ENCODE measurements at regions not wholly inside any gene's neighbourhood (a gene's known extent, or its start where the extent isn't known, plus 50 kb on each side); places are given as distances from the start of the nearest gene placed in this dataset.

DNA sequence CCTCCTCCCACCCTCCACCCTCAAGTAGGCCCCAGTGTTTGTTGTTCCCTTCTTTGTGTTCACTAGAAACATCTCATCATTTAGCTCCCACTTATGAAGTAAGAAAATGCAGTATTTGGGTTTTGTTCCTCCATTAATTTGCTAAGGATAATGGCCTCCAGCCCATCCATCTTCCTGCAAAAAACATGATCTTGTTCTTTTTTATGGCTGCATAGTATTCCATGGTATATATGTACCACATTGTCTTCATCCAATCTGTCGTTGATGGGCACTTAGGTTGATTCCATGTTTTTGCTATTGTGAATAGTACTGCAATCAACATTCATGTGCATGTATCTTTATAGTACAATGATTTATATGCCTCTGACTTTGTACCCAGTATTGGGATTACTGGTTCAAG is 416.8 kb upstream of the SASH1 start:
- TF ChIP-seq GABPA (IDR thresholded peaks at IDR 0.05; ENCODE audit: low read depth) = no peak
- TF ChIP-seq, protein P1, sequence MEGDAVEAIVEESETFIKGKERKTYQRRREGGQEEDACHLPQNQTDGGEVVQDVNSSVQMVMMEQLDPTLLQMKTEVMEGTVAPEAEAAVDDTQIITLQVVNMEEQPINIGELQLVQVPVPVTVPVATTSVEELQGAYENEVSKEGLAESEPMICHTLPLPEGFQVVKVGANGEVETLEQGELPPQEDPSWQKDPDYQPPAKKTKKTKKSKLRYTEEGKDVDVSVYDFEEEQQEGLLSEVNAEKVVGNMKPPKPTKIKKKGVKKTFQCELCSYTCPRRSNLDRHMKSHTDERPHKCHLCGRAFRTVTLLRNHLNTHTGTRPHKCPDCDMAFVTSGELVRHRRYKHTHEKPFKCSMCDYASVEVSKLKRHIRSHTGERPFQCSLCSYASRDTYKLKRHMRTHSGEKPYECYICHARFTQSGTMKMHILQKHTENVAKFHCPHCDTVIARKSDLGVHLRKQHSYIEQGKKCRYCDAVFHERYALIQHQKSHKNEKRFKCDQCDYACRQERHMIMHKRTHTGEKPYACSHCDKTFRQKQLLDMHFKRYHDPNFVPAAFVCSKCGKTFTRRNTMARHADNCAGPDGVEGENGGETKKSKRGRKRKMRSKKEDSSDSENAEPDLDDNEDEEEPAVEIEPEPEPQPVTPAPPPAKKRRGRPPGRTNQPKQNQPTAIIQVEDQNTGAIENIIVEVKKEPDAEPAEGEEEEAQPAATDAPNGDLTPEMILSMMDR (IDR thresholded peaks at IDR 0.05; ENCODE audit: insufficient read depth, low read length) = no peak
- no peak overlapping the region for H3K27ac ChIP-seq (replicated peaks)
- H3K27me3 ChIP-seq (ENCODE audit: insufficient read depth, poor library complexity, severe bottlenecking) = no peaks in the 10 kb centered on the region
- DNase-seq (ENCODE audit: low read depth in 1 of 2, low spot score in 1 of 2) = no peak
- H3K4me3 ChIP-seq (replicated peaks; ENCODE audit: insufficient read depth, low read length) = no peak overlapping the region

DNA sequence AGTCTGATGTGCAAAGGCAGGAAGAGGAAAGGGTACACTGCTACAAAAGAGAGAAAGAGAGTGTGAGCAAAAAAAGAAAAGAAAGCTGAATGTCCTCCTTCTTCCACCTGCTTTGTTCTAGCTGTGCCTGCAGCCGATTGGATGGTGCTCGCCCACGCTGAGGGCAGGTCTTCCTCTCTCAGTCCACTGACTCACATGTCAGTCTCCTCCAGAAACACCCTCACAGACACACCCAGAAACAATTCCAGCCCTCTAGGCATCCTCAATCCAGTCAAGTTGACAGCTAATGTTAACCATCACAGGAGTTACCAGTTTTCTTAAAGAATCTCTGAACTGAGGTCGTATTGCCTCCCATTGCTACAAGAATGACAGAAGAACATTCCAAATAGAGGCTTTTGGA is 411.9 kb upstream of the SASH1 start:
- no peak overlapping the region for H3K27ac ChIP-seq (replicated peaks)
- DNase-seq (ENCODE audit: low read depth in 1 of 2, low spot score in 1 of 2) = no peak
- no peaks in the 10 kb centered on the region for H3K27me3 ChIP-seq (ENCODE audit: insufficient read depth, poor library complexity, severe bottlenecking)
- no peak overlapping the region for H3K4me3 ChIP-seq (replicated peaks; ENCODE audit: insufficient read depth, low read length)
- TF ChIP-seq SPI1 (IDR thresholded peaks at IDR 0.05; ENCODE audit: borderline replicate concordance, low read depth) (no peak), GABPA (IDR thresholded peaks at IDR 0.05; ENCODE audit: low read depth) (no peak), POLR2AphosphoS5 (IDR thresholded peaks at IDR 0.05; ENCODE audit: low read depth) (no peak)
- TF ChIP-seq, protein P1 (IDR thresholded peaks at IDR 0.05; ENCODE audit: insufficient read depth, low read length) = no peak
- TF ChIP-seq, protein P2, sequence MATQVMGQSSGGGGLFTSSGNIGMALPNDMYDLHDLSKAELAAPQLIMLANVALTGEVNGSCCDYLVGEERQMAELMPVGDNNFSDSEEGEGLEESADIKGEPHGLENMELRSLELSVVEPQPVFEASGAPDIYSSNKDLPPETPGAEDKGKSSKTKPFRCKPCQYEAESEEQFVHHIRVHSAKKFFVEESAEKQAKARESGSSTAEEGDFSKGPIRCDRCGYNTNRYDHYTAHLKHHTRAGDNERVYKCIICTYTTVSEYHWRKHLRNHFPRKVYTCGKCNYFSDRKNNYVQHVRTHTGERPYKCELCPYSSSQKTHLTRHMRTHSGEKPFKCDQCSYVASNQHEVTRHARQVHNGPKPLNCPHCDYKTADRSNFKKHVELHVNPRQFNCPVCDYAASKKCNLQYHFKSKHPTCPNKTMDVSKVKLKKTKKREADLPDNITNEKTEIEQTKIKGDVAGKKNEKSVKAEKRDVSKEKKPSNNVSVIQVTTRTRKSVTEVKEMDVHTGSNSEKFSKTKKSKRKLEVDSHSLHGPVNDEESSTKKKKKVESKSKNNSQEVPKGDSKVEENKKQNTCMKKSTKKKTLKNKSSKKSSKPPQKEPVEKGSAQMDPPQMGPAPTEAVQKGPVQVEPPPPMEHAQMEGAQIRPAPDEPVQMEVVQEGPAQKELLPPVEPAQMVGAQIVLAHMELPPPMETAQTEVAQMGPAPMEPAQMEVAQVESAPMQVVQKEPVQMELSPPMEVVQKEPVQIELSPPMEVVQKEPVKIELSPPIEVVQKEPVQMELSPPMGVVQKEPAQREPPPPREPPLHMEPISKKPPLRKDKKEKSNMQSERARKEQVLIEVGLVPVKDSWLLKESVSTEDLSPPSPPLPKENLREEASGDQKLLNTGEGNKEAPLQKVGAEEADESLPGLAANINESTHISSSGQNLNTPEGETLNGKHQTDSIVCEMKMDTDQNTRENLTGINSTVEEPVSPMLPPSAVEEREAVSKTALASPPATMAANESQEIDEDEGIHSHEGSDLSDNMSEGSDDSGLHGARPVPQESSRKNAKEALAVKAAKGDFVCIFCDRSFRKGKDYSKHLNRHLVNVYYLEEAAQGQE (IDR thresholded peaks at IDR 0.05; ENCODE audit: insufficient replicate concordance, low read depth) = no peak

DNA sequence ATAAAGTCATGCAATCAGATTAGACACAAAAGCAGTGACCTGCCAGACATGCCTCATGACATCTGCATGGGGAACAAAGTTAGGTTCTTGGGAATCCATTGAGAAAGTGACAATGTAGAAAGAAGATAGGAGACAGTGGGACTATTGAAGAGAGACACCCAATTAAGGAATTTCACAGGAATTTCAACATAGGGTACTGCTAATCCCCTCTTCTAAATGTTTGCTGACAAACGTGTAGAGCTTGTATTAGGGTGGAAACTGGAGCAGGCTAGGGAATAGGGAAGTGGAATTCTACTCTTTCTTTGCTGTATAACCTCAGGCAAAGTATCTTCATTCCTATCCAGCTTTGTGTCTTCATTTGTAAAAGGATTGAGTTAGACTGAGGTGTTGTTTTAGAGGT is 409.4 kb upstream of the SASH1 start:
- DNase-seq (ENCODE audit: low read depth in 1 of 2, low spot score in 1 of 2) = no peak
- TF ChIP-seq SPI1 (IDR thresholded peaks at IDR 0.05; ENCODE audit: borderline replicate concordance, low read depth) (no peak), POLR2AphosphoS5 (IDR thresholded peaks at IDR 0.05; ENCODE audit: low read depth) (no peak), GABPA (IDR thresholded peaks at IDR 0.05; ENCODE audit: low read depth) (no peak)
- TF ChIP-seq, protein P2 (IDR thresholded peaks at IDR 0.05; ENCODE audit: insufficient replicate concordance, low read depth) = no peak
- TF ChIP-seq, protein P1 (IDR thresholded peaks at IDR 0.05; ENCODE audit: insufficient read depth, low read length) = no peak
- Histone ChIP-seq H3K27ac (replicated peaks) (no peak overlapping the region), H3K27me3 (ENCODE audit: insufficient read depth, poor library complexity, severe bottlenecking) (no peaks in the 10 kb centered on the region), H3K4me3 (replicated peaks; ENCODE audit: insufficient read depth, low read length) (no peak overlapping the region)

DNA sequence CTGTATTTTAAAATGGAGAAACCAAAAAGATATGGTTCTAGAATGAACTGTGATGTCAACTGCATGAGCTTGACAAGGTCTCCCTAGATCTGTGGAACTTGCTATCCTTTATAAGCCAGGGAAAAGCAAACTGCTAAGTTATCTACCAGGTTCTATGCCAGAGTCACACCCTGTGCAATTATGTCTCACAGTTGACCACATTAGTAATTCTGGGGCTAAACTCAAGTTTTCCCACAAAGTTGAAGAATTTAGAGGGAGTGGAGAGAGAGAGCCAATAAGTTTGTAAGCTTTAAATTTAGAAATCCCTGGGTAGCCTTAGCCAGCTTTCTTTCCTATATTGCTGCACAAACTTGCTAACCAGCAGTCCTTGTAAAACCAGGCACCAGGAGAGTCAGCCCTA is 407.0 kb upstream of the SASH1 start:
- H3K4me3 ChIP-seq (replicated peaks; ENCODE audit: insufficient read depth, low read length) = no peak overlapping the region
- H3K27me3 ChIP-seq (ENCODE audit: insufficient read depth, poor library complexity, severe bottlenecking) = no peaks in the 10 kb centered on the region
- TF ChIP-seq, protein P1 (IDR thresholded peaks at IDR 0.05; ENCODE audit: insufficient read depth, low read length) = no peak
- TF ChIP-seq GABPA (IDR thresholded peaks at IDR 0.05; ENCODE audit: low read depth) = no peak
- TF ChIP-seq, protein P2 (IDR thresholded peaks at IDR 0.05; ENCODE audit: insufficient replicate concordance, low read depth) = no peak
- no peak for TF ChIP-seq POLR2AphosphoS5 (IDR thresholded peaks at IDR 0.05; ENCODE audit: low read depth)
- TF ChIP-seq SPI1 (IDR thresholded peaks at IDR 0.05; ENCODE audit: borderline replicate concordance, low read depth) = no peak
- no peak overlapping the region for H3K27ac ChIP-seq (replicated peaks)
- no peak for DNase-seq (ENCODE audit: low read depth in 1 of 2, low spot score in 1 of 2)

Data from HL-60 (cell line).